LoVo (cell line): ENCODE measurements at regions not wholly inside any gene's neighbourhood (a gene's known extent, or its start where the extent isn't known, plus 50 kb on each side); places are given as distances from the start of the nearest gene placed in this dataset.
"Not testable (repeated sequence)": the region's sequence is repeated elsewhere in the genome, so short reads cannot be mapped to it uniquely, and the experiment has no call there.

Experiments
- DNase-seq: peaks from one replicate; pipeline ENCODE4 v3.0.0-alpha.2; 2016; ENCODE audit warnings: low spot score

DNA sequence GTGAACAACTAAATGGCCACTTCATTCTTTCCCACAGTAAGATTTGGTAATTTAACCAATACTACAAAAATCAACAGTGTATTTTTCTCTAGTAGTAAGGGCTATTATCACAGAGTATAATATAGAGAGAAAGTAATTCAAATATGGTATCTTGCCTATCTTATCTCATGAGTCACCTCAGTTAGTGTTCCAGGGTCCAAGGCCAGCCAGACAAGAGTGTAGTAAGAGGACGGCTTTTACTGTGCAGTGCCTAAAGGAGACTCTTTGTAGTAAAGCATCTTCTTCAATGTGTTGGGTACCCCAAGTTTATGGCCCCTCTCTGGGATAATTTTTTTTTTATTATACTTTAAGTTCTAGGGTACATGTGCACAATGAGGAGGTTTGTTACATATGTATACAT is 607.4 kb downstream of the PKHD1 start:
- DNase-seq: no peak

DNA sequence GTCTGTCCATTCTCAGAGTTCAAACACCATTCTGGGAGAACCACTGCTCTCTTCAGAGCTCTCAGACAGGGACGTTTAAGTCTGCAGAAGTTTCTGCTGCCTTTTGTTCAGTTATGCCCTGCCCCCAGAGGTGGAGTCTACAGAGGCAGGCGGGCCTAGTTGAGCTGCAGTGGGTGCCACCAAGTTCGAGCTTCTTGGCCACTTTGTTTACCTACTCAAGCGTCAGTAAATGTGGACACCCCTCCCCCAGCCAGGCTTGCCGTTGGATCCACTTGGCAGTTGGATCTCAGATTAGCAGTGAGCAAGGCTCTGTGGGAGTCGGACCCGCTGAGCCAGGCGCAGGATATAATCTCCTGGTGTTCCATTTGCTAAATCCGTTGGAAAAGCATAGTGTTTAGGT is 601.5 kb downstream of the PKHD1 start:
- not testable (repeated sequence) for DNase-seq

DNA sequence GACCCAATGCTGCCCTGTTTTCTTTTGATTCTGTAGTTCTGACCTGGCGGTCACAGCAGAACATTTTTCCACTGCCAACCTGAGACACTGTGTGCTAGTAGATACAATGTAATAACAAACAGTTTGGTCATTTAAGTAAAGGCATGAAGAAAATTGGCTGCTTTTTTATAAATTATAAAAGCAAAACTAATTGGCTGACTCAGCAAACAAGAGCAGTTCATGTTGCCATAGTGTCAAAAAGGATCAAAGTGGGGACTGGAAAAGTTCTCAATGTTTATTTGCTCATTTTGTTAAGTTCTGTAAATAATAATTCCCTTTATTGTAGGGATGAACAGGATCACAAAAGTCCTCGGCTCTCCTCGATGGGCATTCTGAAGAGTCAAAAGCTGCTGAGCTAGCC is 599.5 kb downstream of the PKHD1 start:
- DNase-seq: no peak

DNA sequence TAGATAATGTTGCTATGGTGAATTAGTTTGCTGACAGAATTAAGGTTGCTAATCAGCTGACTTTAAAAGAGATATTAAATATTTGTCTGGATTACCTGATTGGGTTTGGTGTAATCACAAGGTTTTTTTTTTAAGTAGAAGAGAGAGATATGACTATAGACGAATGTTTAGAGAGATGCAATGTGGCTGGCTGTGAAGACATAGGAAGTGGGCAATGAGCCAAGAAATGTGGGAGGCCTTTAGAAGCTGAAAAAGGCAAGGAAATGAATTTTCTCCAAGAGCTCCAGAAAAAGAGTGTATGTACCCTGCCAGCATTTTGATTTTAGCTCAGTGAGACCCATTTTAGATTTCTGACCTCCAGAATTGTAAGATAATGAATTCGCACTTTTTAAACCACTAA is 598.3 kb downstream of the PKHD1 start:
- DNase-seq: no peak

DNA sequence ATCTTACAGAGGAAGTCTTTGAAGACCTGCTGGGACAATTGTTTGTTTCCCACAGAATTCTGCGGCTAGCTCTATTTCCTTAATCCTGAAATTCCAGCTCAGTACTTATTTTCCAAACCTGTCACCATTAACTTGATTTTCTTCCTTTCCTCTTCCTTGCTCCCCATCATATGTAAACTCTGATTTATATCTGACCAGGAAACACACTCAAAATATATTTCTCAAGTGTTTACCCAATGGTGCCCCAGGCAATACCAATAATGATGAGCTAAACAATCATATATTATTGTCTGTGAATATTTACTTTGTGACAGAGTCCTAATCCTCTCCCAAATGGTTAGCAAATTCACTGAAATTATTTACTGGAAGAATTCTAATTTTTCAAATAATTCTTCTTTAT is 597.3 kb downstream of the PKHD1 start:
- DNase-seq: no peak

DNA sequence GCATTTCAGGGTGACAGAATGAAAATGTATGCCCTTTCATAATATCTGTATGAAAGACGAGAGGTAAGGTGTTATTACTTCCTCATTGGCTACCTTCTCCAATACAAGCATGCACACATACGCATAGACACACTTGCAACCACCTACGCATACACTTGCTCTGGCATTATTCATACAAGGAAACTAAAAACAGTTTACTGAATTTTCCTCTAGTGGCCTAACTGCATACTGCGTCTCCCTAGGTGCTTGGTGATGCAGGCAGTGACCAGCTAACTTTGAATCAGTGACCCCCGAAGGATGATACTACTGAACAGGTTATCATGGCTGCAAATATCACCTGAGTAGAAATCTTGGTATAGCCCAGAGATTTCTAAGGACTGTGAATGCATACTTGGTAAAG is 593.1 kb downstream of the PKHD1 start:
- no peak for DNase-seq

DNA sequence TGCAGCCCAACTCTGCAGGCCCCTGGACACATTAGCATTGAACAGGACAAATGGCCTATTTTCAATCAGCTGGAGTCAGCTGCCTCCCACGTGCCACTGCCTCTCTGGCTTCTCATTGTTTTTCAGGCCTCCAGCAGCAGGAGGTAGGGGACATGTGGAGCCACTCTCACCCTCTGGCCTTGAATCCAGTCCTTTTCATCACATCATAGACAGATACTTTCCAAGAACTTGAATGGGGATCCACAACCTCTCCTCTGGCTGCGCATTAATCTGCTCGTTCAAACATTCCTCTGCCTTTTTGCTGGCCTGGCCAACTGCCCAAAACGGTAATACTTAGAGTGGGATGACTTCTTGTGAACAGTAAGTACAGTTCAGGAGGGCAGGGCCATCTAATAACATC is 592.3 kb downstream of the PKHD1 start:
- no peak for DNase-seq

DNA sequence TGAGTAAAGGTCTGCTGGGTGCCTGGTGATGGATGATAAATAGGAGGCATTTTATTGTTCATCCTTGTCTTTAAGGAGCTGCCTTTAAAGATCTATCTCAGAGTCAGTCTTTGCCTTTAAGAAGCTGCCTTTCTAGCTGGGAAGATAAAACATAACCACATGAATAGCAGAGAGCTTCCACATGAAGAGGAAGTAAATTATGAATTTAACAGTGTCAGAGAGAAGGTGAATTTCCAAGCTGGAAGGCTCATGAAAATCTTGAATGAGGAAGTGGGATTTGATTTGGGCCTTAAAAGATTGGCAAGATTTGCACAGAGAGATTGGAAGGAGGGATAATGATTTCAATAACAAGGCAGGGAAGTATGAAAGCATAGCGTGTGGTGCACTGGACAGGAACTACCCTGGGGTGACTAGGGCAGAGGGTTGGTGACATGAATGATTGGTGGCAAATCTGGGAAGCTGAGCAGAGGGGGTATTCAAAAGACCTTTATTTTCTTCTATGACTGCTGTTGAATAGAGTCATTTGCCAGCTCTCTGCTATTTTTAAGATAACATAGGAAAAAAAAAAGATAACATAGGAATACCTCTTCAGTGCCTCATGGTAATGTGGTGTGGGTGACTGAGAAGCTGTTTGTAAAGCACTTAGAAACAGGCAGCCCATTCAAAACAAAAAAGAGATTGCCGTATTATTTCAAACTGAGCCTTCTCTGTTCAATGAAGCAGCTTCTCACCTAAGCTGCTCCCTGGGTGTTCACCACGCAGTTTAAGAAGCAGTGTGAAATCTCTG is 591.6 kb downstream of the PKHD1 start:
- DNase-seq: no peak

DNA sequence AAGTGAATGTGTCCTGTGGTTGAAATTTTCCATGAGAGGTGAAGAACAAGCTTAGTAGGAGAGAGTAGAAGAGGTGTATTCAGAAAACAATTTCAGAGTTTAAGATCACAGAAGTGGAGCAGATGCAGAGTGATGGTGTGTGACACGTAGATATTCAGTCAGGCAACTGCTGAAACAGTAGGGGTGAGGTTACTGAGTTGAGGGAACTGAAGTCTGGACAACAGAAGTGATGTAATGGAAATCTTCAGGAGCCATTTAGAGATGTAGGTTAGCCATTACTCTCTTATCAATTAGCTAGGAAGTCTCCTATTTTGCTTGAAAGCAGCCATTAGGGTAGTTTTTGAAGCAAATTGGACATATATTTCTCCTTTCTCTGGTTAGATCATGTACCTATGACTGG is 584.4 kb downstream of the PKHD1 start:
- no peak for DNase-seq

DNA sequence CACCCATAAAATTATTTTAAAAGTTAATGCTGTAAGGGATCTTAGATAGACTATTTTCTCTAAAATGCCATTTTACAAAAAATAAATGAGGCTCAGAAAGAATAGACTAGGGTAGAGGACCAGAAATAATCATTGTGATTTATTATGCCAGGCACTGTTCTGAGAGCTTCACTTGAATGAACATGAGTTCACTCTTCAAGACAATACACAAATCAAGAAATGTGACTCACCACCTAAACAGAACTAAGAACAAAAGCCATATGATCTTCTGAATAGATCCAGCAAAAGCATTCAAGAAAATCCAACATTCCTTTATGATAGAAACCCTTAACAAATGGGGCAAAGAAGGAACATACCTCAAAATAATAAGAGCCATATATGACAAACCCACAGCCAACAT is 582.0 kb downstream of the PKHD1 start:
- no peak for DNase-seq

DNA sequence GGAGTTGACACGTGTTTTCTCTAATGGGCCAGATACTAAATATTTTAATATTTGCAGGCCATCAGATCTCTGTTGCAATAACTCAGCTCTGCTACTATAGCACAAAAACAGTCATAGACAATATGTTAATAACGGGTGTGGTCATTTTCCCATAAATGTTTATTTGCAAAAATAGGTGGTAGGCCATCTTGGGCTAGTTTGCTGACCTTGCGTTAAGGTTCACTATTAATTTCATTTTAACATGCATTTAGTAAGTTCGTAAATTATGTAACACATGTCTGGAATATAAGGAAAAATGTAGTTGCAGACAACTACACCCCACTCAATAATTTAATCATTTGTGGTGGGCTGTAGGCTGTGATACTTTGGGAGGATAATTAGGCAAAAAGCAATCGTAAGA is 577.8 kb downstream of the PKHD1 start:
- DNase-seq: no peak

DNA sequence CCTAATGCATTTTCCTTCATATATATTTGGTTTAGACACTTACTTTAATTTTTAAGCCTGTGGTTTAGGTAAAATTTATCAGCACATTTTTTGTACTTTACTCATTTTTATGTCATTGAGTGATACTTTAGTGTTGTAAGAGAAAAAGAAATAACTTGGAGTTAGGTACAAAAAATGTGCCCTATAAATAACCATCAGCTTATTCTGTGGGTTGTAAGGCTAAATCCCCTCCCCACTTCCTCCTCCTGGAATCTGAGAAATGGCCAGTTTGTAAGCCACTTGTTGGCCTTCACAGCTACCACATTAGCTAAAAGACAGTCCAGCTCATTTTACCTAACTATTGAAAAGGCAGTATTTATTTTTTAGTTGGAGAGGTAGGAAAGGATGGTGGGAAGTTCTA is 576.3 kb downstream of the PKHD1 start:
- no peak for DNase-seq

DNA sequence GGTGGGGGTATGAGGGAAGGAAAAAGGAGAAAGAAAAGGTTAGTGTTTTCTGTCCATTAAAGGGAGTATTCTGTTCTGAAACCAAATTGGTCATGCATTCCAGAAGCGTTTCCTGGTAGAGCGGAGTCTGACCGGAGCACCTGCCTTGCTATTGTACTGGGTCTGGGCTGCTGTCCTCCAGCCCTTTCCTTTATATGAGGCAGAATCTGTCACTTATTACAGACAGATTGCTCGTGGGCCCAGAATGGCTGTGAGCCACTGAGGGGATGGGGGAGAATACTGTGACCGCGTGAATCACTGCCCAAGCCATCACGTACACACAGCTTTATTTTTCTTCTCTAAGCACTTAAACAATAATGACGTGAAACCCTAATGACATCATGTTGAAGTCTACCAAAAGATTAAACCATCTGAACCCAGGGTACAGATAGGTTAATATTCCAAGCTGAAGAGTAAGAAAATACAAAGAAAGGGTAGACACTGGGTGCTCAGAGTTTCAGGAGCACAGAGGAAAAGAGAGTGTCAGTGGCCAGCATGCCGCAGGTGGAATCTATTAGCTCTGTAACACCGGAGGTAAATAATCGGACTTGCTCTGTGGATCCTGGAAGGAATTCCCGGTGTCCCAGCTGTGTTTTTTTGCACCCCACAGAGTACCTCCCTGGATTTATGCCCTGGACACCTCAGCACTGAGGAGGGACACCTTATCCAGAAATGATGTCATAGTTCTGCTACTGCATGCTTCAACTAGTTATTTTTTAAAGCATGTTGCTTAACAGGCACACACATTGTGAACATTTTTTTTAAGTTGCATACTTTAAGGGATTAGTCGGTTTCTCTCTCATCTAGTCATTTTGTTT is 573.3 kb downstream of the PKHD1 start:
- DNase-seq: no peak

DNA sequence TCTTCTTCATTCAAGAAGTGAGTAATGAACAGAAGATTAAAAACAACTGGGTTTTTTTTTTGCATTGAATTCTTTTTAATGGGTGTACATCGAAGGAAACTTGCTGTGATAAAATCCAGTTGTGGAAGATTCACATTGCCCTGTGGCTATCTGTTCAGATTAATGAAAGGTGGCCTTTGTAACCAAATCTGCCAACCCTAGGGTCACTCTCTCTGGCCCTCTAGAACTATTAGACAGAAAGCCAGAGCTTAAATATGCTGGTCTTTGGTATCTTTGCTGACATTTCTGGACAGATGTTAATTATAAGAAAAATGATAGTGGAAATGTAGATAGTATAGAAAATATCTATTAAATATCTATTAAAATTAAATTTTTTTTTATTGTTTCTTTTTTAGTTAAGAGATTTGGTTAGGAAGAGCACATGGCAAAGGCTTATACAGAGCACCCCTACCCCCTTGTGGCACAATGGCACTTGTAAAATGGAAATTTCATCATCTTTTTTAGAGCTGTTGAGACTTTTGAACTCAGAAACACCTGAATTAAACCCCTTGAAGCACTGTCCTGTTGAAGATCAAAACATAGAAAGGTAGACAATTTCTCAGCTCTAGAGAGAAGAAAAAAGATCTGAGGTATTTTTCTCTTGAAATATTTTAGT is 572.5 kb downstream of the PKHD1 start:
- DNase-seq: no peak

DNA sequence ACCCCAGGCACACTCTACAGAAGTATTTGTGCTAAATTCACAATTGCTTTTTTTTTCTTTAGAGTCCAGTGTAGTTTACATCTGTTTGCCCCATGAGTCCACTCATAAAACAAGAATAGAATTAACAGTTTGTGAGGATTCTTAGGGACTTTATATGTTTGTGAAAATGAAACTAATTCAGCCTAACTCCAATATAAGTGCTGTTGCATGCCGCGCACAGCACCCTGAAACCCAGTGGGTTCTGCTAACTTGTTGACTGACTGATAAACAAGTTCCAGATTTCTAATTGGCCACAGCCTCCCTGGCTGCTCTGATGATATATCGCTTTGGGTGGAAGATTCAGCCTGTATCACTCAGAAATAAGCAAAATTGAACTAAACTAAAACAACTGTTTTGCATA is 561.4 kb downstream of the PKHD1 start:
- DNase-seq: no peak

DNA sequence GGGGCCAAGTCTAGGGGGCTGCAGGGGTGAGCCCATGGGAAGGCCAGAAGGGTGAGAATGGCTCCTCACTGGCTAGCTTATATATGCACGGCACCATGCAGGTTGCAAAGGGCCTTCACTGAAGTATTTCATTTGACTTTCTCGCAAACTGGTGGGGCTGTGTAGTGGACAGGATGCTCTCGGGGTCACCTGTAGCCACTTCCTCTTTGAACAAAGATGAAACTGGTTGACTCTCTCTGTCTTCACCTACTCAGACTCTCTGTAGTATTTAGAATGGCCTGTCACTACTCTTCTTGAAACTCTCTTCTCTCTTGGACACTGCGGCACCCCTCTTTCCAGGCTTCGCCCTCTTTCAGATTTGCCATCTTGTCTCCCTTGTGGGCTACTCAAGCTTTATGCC is 560.5 kb downstream of the PKHD1 start:
- DNase-seq: no peak

DNA sequence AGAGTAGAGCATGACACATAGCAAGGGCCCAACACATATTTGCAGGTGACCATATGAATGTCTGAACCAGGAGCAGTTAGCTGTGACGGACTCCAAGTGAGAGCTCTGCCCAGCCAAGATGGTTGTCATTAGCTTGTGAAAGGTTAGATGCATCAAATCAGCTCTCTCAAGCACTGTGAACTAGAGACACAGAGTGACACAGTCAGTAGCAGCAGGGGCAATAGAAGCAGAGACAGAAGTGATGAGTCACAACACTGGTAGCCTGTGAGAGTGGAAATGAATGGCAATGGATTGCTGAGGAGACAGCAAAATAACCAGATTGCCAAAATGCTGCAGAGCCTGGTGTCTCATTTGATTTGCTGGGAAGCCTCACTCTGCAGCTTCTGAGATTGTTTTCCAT is 558.9 kb downstream of the PKHD1 start:
- DNase-seq: no peak

DNA sequence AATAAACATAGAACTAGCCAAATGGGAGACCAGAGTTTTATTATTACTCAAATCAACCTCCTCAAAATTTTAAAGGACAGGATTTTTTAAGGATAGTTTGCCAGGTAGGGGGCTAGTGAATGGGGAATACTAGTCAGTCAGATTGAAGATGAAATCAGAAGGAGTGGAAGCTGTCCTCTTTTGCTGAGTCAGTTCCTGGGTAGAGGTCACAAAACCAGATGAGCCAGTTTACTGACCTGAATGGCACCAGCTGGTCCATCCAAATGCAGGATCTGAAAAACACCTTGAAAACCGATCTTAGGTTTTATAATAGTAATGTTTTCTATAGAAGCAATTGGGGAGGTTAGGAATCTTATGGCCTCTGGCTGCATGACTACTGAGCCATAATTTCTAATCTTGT is 558.2 kb downstream of the PKHD1 start:
- no peak for DNase-seq

DNA sequence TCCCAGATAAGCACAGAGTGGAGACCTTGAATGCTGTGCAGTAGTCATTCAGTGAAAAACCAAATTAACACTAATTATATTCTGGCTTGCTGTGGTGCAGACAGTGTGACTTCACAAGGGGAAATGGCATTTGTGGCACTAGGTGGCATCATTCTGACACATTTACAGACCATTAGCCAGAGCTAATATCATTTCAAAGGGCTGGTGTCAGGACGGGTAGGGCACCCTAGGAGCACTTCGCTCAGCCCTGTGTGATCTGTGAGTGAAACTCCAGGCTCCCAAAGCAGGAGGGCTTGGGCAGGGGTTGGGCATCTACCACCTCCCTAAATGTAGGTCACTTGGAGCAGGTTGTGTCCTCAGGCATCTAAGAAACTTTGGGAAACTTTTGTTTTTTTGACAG is 555.8 kb downstream of the PKHD1 start:
- DNase-seq: no peak

DNA sequence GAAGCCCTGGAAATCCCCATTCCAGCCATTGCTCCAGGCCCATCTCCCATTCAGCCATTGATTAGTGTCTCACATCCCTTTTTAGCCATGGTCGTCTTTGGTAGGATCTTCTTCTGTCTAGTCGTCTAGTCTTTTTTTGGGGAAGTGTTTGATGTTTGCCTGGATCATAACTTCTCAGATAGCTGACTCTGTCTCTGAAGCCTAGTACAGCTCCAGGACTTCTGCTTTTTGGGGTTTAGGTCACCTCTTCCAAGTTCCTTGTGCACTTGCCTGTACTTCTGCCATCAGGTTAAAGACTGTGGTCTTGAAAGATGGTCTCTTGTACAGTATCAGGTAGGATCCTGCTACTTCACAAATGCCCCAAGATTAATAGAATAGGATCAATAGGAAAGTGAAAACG is 553.5 kb downstream of the PKHD1 start:
- DNase-seq: no peak

DNA sequence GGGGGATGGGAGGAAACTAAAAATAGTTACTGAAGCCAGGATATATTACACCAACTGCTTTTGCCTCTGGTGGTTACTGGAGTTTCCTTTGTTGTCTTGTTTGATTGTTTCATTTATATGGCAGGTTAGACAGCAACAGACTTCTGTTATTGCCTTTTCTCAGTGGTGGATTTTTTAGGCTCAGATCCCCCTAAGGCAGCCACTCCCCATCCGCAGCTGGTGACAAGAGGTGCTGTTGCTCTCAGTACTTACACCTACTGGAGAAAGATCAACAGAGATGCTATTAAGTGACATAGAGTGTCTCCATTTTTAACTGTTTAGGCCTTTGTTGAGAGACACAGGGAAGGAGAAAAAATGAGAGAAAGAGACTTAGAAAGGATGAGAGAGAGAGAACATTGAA is 552.1 kb downstream of the PKHD1 start:
- DNase-seq: no peak

DNA sequence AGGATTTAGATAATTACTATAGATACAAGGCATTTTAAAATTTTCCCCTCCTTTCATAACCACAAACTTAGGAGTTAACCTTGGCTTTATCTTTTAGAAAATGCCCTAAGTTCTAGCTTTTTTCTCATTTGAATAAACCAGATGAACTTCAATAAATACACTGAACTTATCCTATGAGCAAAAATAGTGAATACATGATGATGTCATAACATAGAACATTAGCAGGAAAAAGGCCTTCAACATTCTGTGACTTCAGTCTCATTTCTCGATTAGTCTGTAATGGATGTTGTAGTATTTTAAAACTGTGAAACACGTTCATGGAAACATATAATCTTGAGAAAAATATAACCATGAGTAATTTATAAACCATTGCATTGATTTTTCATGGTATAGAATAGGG is 550.7 kb downstream of the PKHD1 start:
- no peak for DNase-seq

DNA sequence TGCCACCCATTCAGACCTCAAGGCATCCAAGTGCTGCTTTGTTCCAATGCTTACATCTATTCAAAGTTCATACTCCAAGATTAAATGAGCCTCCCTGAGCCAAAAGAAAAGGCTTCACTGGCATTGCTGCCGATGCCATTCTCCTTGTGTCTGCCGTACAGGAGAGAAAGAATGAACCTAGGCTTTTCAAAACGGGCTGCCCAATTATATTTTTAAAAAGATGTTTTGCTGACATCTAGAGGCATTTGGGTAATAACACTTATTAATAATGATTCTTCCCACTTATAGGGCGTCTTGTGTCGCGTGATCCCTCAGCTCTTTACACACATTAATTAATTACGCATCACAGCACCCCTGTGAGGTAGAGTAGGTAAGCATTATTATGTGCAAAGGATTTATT is 545.6 kb downstream of the PKHD1 start:
- no peak for DNase-seq
